CD14-positive monocyte (primary cell): ENCODE measurements at regions not wholly inside any gene's neighbourhood (a gene's known extent, or its start where the extent isn't known, plus 50 kb on each side); places are given as distances from the start of the nearest gene placed in this dataset.

ENCODE experiments used
- DNase-seq, 3 donors: peaks; one replicate each; pipeline ENCODE4 v3.0.0-alpha.2; 2011 to 2022
- H2AFZ ChIP-seq: 2 replicates; pipeline ENCODE4 v1.6.0; 2012; ENCODE audit warnings: mild to moderate bottlenecking, low read depth, low read length, inconsistent platforms; ENCODE audit not compliant: insufficient read depth, poor library complexity, severe bottlenecking
- H3K27ac ChIP-seq, 2 donors: 1 replicate in 1 of 2; 2 replicates in 1 of 2; pipeline ENCODE4 v1.5.1; 2012 to 2013; ENCODE audit warnings: low read length in 2 of 2, control low read depth in 1 of 2, inconsistent platforms in 1 of 2, low read depth in 1 of 2, mild to moderate bottlenecking in 1 of 2
- H3K27me3 ChIP-seq, 2 donors: one replicate each; pipeline versions ENCODE4 v1.6.0 to v1.6.1; 2011 to 2013; ENCODE audit warnings: low read length in 2 of 2; ENCODE audit not compliant: control insufficient read depth in 2 of 2, insufficient read depth in 2 of 2
- H3K36me3 ChIP-seq, 2 donors: replicated peaks in 1 of 2; 1 replicate in 1 of 2; 2 replicates in 1 of 2; pipeline versions ENCODE4 v1.5.1 to v1.6.1; 2012 to 2013; ENCODE audit warnings: low read length in 2 of 2, control low read depth in 1 of 2, inconsistent platforms in 1 of 2, mild to moderate bottlenecking in 1 of 2; ENCODE audit not compliant: insufficient read depth in 2 of 2, control insufficient read depth in 1 of 2
- H3K4me1 ChIP-seq, 2 donors: 1 replicate in 1 of 2; 2 replicates in 1 of 2; pipeline versions ENCODE4 v1.5.1 to v1.6.1; 2012 to 2013; ENCODE audit warnings: low read length in 2 of 2, control low read depth in 1 of 2, inconsistent platforms in 1 of 2, mild to moderate bottlenecking in 1 of 2, moderate library complexity in 1 of 2; ENCODE audit not compliant: insufficient read depth in 2 of 2, control insufficient read depth in 1 of 2
- H3K4me2 ChIP-seq: replicated peaks from 2 replicates; pipeline ENCODE3; 2012; ENCODE audit warnings: low read length, moderate library complexity, mild to moderate bottlenecking; ENCODE audit not compliant: poor library complexity, severe bottlenecking; ENCODE audit errors: extremely low read depth
- H3K4me3 ChIP-seq, 3 experiments: fragments of 200-600 bp in 1 of 3; sonication (generic) in 1 of 3; replicated peaks in 1 of 3; 1 replicate in 2 of 3; 2 replicates in 1 of 3; pipeline ENCODE4 v1.5.1; 2011 to 2013; ENCODE audit warnings: low read length in 3 of 3, mild to moderate bottlenecking in 3 of 3, control low read depth in 2 of 3, low read depth in 2 of 3, inconsistent platforms in 1 of 3, moderate library complexity in 1 of 3
- H3K79me2 ChIP-seq: 2 replicates; pipeline ENCODE4 v1.6.0; 2012; ENCODE audit warnings: mild to moderate bottlenecking, control low read depth, inconsistent platforms, low read length, moderate library complexity; ENCODE audit not compliant: insufficient read depth
- H3K9ac ChIP-seq: 2 replicates; pipeline ENCODE4 v1.6.0; 2017; ENCODE audit warnings: low read length, mild to moderate bottlenecking; ENCODE audit not compliant: insufficient read depth, poor library complexity, severe bottlenecking
- H3K9me3 ChIP-seq, 2 donors: replicated peaks in 1 of 2; 1 replicate in 1 of 2; 2 replicates in 1 of 2; pipeline versions ENCODE4 v1.5.1 to v1.6.1; 2012 to 2013; ENCODE audit warnings: low read length in 2 of 2, control low read depth in 1 of 2; ENCODE audit not compliant: control insufficient read depth in 1 of 2, insufficient read depth in 1 of 2
- H4K20me1 ChIP-seq: 2 replicates; pipeline ENCODE4 v1.6.0; 2012; ENCODE audit warnings: mild to moderate bottlenecking, low read length, control low read depth, moderate library complexity; ENCODE audit not compliant: insufficient read depth
- H3K27ac Mint-ChIP-seq, 7 donors: one replicate each; pipeline ENCODE4 v1.8.0; 2020; ENCODE audit warnings: mild to moderate bottlenecking in 7 of 7, mixed read lengths in 7 of 7, moderate library complexity in 6 of 7, inconsistent platforms in 2 of 7
- H3K27me3 Mint-ChIP-seq, 3 donors: one replicate each; pipeline ENCODE4 v1.8.0; 2021 to 2022; ENCODE audit warnings: low read depth in 3 of 3, mild to moderate bottlenecking in 3 of 3, mixed read lengths in 3 of 3, moderate library complexity in 3 of 3, inconsistent platforms in 1 of 3
- H3K36me3 Mint-ChIP-seq, 2 donors: one replicate each; pipeline ENCODE4 v1.8.0; 2020; ENCODE audit warnings: mixed read lengths in 2 of 2, inconsistent platforms in 1 of 2, mild to moderate bottlenecking in 1 of 2
- H3K4me1 Mint-ChIP-seq: one replicate; pipeline ENCODE4 v1.8.0; 2020; ENCODE audit warnings: mild to moderate bottlenecking, mixed read lengths
- H3K4me3 Mint-ChIP-seq, 2 donors: one replicate each; pipeline ENCODE4 v1.8.0; 2020; ENCODE audit warnings: mild to moderate bottlenecking in 2 of 2, mixed read lengths in 2 of 2, moderate library complexity in 1 of 2
- H3K9me3 Mint-ChIP-seq, 7 donors: one replicate each; pipeline ENCODE4 v1.8.0; 2020 to 2022; ENCODE audit warnings: mixed read lengths in 7 of 7, mild to moderate bottlenecking in 6 of 7, moderate library complexity in 6 of 7, inconsistent platforms in 2 of 7
- whole genome bisulfite sequencing: methylation state at CpG from one replicate; pipeline ENCODE4 v1.1.5; 2013; ENCODE audit warnings: missing lambda C conversion rate; ENCODE audit not compliant: insufficient coverage; 5-methylcytosine and 5-hydroxymethylcytosine counted together
- intact Hi-C, 2 donors: fragments of 100-400 bp; cut with micrococcal nuclease; formaldehyde crosslinking; loops; one replicate each; pipeline versions ENCODE4 v1.15.0 to v1.15.1; 2023
- TF ChIP-seq, protein P1 (sequence below): fragments of 200-600 bp; IDR thresholded peaks from one replicate; pipeline ENCODE4 v1.8.0; 2022; ENCODE audit warnings: antibody characterized with exemption, mild to moderate bottlenecking

DNA sequence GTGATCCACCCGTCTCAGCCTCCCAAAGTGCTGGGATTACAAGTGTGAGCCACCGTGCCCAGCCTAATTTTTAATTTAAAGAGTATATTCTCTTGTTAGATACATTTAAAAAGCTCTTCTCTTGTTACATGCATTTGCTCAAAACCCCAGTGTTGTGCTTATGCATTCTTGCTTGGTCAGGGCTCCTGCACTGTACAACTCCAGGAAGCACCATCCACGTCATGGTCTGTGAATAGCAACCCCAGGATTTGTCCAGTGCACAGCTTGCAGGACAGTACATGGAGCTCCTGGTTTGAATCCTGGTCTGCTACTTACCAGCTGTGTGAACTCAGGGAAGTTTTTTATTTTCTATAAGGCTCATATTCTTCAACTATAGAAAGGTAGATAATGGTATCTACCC lies 80.8 kb downstream of the MDH1 start:
- no peak overlapping the region for H3K9ac ChIP-seq
- no peaks in the 10 kb centered on the region for H3K79me2 ChIP-seq
- H3K27me3 ChIP-seq, result no peaks in the 10 kb centered on the region
- TF ChIP-seq, protein P1, sequence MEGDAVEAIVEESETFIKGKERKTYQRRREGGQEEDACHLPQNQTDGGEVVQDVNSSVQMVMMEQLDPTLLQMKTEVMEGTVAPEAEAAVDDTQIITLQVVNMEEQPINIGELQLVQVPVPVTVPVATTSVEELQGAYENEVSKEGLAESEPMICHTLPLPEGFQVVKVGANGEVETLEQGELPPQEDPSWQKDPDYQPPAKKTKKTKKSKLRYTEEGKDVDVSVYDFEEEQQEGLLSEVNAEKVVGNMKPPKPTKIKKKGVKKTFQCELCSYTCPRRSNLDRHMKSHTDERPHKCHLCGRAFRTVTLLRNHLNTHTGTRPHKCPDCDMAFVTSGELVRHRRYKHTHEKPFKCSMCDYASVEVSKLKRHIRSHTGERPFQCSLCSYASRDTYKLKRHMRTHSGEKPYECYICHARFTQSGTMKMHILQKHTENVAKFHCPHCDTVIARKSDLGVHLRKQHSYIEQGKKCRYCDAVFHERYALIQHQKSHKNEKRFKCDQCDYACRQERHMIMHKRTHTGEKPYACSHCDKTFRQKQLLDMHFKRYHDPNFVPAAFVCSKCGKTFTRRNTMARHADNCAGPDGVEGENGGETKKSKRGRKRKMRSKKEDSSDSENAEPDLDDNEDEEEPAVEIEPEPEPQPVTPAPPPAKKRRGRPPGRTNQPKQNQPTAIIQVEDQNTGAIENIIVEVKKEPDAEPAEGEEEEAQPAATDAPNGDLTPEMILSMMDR, result no peak
- peaks cover 0 to 3% (median 0%) of the 10 kb centered on the region in 3 donors for H3K27me3 Mint-ChIP-seq
- H3K27ac Mint-ChIP-seq, result peak overlapping the region in 1 of 7 donors; percentile 46
- peaks cover 0 to 2% (median 0%) of the 10 kb centered on the region in 7 donors for H3K9me3 Mint-ChIP-seq
- no peaks in the 10 kb centered on the region for H3K4me1 ChIP-seq
- no peak overlapping the region for H3K4me3 Mint-ChIP-seq
- intact Hi-C loops, result no loop called here
- no peak overlapping the region for H3K4me2 ChIP-seq
- no peaks in the 10 kb centered on the region for H3K36me3 Mint-ChIP-seq
- H3K36me3 ChIP-seq, result no peaks in the 10 kb centered on the region
- WGBS, result 100% methylated on average over 1 of the region's 3 CpGs
- H4K20me1 ChIP-seq, result no peaks in the 10 kb centered on the region
- H2AFZ ChIP-seq, result no peak overlapping the region
- no peak overlapping the region for H3K4me3 ChIP-seq
- H3K4me1 Mint-ChIP-seq, result no peaks in the 10 kb centered on the region
- H3K9me3 ChIP-seq, result no peaks in the 10 kb centered on the region
- H3K27ac ChIP-seq, result no peak overlapping the region
- DNase-seq, result no peak

DNA sequence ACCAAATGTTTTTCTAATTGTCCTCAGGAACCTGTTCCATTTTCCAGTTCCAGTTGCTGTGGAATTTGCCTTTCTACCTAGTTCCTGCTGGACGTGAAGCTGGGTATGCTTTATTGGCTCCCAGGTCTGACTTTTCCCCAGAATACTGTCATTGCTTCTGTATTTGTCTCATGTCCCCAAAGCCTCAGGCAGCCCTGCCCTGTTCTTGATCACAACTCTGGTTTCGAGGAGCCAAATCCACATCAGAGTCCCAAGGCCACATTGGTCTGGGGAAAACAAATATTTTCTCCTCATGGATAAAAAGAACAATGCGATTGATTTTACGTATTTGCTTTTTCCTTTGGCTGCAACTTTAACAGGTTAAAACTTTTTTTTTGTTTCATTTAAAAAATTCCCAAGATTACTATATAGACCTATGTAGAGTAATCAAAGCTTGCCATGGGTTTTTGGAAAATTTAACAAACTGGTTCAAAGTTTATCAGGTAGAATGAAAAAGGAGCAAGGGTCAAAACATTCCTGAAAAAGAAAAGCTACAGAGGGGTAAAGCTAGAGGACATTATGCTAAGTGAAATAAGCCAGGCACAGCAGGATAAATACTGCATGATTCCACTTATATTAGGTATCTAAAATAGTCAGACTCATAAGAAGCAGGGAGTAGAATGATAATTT lies 85.2 kb downstream of the MDH1 start:
- no peaks in the 10 kb centered on the region for H3K79me2 ChIP-seq
- Mint-ChIP-seq H3K4me3 (no peak overlapping the region), H3K36me3 (no peaks in the 10 kb centered on the region), H3K9me3 (peaks cover 0 to 2% (median 0%) of the 10 kb centered on the region in 7 donors), H3K27ac (peak overlapping the region in 1 of 7 donors; percentile 55), H3K27me3 (peaks cover 0 to 4% (median 0%) of the 10 kb centered on the region in 3 donors), H3K4me1 (no peaks in the 10 kb centered on the region)
- no peak for DNase-seq
- H3K9ac ChIP-seq, result no peak overlapping the region
- H2AFZ ChIP-seq, result no peak overlapping the region
- WGBS, result 90% methylated on average over 2 of the region's 4 CpGs
- no peak overlapping the region for H3K4me2 ChIP-seq
- H3K27ac ChIP-seq, result no peak overlapping the region
- no peaks in the 10 kb centered on the region for H4K20me1 ChIP-seq
- H3K36me3 ChIP-seq, result no peaks in the 10 kb centered on the region
- no peaks in the 10 kb centered on the region for H3K4me1 ChIP-seq
- no peak overlapping the region for H3K4me3 ChIP-seq
- no peaks in the 10 kb centered on the region for H3K9me3 ChIP-seq
- no peaks in the 10 kb centered on the region for H3K27me3 ChIP-seq
- TF ChIP-seq, protein P1, result no peak
- intact Hi-C loops, result no loop called here
